Activated T-helper 17 cell treated with anti-CD3 and anti-CD28 coated beads, Interleukin-2, amount 50 U/mL, for 72 hours (primary cell): ENCODE measurements at regions not wholly inside any gene's neighbourhood (a gene's known extent, or its start where the extent isn't known, plus 50 kb on each side); places are given as distances from the start of the nearest gene placed in this dataset.

ENCODE experiments used
- ATAC-seq: fragments of 150-1000 bp; cut with Tn5 transposase; replicated peaks from 2 replicates; pipeline ENCODE4 v1.10.0; 2021; ENCODE audit warnings: mild to moderate bottlenecking, moderate library complexity
- H3K27ac Mint-ChIP-seq: one replicate; pipeline ENCODE4 v1.8.0; 2022; ENCODE audit warnings: mixed read lengths
- H3K27me3 Mint-ChIP-seq: one replicate; pipeline ENCODE4 v1.8.0; 2022; ENCODE audit warnings: mixed read lengths
- H3K36me3 Mint-ChIP-seq: one replicate; pipeline ENCODE4 v1.8.0; 2022; ENCODE audit warnings: low read depth, mild to moderate bottlenecking, mixed read lengths
- H3K4me1 Mint-ChIP-seq: one replicate; pipeline ENCODE4 v1.8.0; 2022; ENCODE audit warnings: mixed read lengths
- H3K4me3 Mint-ChIP-seq: one replicate; pipeline ENCODE4 v1.8.0; 2022; ENCODE audit warnings: mild to moderate bottlenecking, mixed read lengths
- H3K9me3 Mint-ChIP-seq: one replicate; pipeline ENCODE4 v1.8.0; 2022; ENCODE audit warnings: mixed read lengths

- Mint-ChIP-seq H3K4me1 (no peaks in the 10 kb centered on the region), H3K27ac (no peak overlapping the region), H3K9me3 (peaks cover 4% of the 10 kb centered on the region), H3K4me3 (no peak overlapping the region), H3K36me3 (no peaks in the 10 kb centered on the region), H3K27me3 (peaks cover 3% of the 10 kb centered on the region)
- ATAC-seq: no peak
These were observed 601.5 kb upstream of the FANCL start for GRCh38 chr2:58842501-58843155.

GRCh38 chr2:58834404-58834803, 593.3 kb upstream of the FANCL start:
- H3K27me3 Mint-ChIP-seq: no peaks in the 10 kb centered on the region
- H3K27ac Mint-ChIP-seq: no peak overlapping the region
- H3K36me3 Mint-ChIP-seq: no peaks in the 10 kb centered on the region
- H3K4me3 Mint-ChIP-seq: no peak overlapping the region
- H3K9me3 Mint-ChIP-seq: peaks cover 15% of the 10 kb centered on the region
- no peak for ATAC-seq
- H3K4me1 Mint-ChIP-seq: no peaks in the 10 kb centered on the region

DNA sequence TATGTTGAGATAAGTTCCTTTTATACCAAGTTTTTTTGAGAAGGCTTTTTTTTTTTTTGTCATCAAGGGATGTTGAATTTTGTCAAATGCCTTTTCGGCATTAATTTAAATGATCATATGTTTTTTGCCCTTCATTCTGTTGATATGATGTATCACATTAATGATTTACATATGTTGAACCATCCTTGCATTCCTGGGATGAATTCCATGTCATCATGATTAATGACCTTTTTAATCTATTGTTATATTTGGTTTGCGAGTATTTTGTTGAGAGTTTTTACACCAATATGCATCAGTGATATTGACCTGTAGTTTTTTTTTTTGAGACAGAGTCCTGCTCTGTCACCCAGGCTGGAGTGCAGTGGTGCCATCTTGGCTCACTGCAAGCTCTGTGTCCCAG, 585.7 kb upstream of the FANCL start:
- Mint-ChIP-seq H3K4me1 (no peaks in the 10 kb centered on the region), H3K4me3 (no peak overlapping the region), H3K27me3 (no peaks in the 10 kb centered on the region), H3K9me3 (peaks cover 41% of the 10 kb centered on the region), H3K36me3 (no peaks in the 10 kb centered on the region), H3K27ac (no peak overlapping the region)
- no peak for ATAC-seq

GRCh38 chr2:58812771-58813344, 571.7 kb upstream of the FANCL start:
- Mint-ChIP-seq H3K36me3 (no peaks in the 10 kb centered on the region), H3K4me1 (no peaks in the 10 kb centered on the region), H3K9me3 (no peaks in the 10 kb centered on the region), H3K4me3 (no peak overlapping the region), H3K27me3 (no peaks in the 10 kb centered on the region), H3K27ac (no peak overlapping the region)
- ATAC-seq: no peak

DNA sequence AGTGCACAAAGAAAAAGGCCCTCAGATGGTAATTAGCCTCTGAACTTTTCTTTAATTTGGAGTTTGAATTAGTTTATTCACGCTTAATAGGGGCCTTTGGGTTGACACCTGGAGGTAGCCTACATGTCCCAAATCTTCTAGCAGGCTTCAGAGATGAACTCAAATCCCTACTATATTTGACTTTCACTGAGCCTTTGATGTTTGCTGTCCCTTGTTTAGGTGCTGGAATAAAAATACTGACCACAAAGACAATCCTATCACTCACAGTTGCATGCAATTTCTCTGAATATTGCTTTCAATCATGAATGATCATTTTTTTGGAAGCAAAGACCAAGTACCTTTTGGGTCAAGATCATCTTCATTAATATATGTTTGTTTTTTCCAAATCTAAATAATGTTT, 564.0 kb upstream of the FANCL start:
- no peak overlapping the region for H3K4me3 Mint-ChIP-seq
- H3K36me3 Mint-ChIP-seq: no peaks in the 10 kb centered on the region
- H3K9me3 Mint-ChIP-seq: peaks cover 4% of the 10 kb centered on the region
- no peak overlapping the region for H3K27ac Mint-ChIP-seq
- no peaks in the 10 kb centered on the region for H3K4me1 Mint-ChIP-seq
- H3K27me3 Mint-ChIP-seq: no peaks in the 10 kb centered on the region
- no peak for ATAC-seq

DNA sequence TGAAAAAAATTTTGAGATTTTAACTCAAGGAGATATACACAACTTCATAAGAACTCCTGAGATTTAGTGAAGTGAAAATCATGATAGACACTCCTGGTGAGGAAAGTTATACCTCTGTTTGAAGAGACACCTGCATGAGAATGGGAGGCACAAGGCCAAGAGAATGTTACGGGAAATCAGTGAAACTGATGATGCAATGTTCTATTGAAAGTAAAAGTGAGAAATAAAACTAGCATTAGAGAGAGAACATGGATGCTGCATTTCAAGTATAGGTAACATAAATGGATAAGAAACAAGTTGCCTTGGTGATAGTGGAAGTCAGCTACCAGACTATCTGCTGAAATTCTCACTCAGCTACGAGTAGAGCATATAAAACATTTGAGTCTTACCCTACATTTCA, 562.1 kb upstream of the FANCL start:
- no peaks in the 10 kb centered on the region for H3K27me3 Mint-ChIP-seq
- H3K4me1 Mint-ChIP-seq: no peaks in the 10 kb centered on the region
- H3K36me3 Mint-ChIP-seq: no peaks in the 10 kb centered on the region
- no peak overlapping the region for H3K27ac Mint-ChIP-seq
- H3K4me3 Mint-ChIP-seq: no peak overlapping the region
- ATAC-seq: no peak
- peaks cover 4% of the 10 kb centered on the region for H3K9me3 Mint-ChIP-seq

DNA sequence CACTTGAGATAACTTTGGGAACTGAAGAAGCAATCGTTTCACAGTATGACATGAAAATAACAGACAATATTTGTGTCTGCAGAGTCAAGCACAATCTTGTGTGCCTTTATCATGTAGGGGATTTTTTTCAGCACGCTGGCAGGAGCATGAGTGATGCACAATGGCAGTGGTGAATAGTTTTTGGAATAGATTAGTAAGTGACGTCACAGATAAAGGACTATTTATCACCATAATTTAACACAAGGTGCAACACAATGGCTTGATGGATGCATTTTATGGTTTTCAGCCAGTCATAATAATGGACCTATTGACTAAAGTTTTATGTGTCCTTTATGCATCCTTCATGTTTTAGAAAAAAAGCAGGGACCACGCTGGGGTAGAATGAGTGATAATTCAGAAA, 559.8 kb upstream of the FANCL start:
- Mint-ChIP-seq H3K27ac (no peak overlapping the region), H3K9me3 (peaks cover 4% of the 10 kb centered on the region), H3K36me3 (no peaks in the 10 kb centered on the region), H3K4me3 (no peak overlapping the region), H3K4me1 (no peaks in the 10 kb centered on the region), H3K27me3 (no peaks in the 10 kb centered on the region)
- ATAC-seq: no peak

- Mint-ChIP-seq H3K36me3 (no peaks in the 10 kb centered on the region), H3K27ac (no peak overlapping the region)
These were observed 557.6 kb upstream of the FANCL start for GRCh38 chr2:58798676-58799208.

DNA sequence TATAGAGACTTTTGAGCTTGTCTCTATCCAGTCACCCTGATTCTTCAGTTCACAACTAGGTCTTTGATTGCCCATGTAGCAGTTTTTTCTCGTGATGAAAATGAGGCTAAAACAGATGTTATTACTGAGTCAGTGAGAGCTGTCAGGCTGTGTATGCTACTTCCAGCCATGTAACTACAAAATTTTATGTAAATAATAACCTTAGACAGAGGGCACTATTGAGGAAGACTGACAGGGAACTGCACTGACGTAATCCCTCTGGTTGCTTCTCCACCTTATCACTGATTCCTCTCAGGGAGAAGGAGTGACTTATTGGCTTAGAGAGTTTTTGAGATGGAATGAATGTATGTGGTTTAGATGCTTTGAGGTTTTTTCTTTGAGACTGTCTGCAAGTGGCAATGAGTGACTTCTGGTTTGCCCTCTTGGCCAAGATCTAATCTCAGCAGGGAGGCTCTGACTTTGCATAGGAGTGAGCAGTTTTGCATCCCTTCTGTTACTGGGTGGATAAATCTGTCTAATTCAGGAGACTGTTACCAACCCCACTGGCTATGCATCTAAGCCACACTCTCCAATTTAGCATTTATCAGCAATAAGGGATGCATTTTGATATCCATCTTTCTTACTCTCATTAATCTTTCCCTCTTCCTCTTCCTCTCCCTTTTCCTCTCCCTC, 555.2 kb upstream of the FANCL start:
- Mint-ChIP-seq H3K9me3 (no peaks in the 10 kb centered on the region), H3K4me3 (no peak overlapping the region), H3K4me1 (no peaks in the 10 kb centered on the region), H3K27ac (no peak overlapping the region), H3K36me3 (no peaks in the 10 kb centered on the region), H3K27me3 (no peaks in the 10 kb centered on the region)
- ATAC-seq: no peak

More at GRCh38 chr2:58798676-58799208, 557.6 kb upstream of the FANCL start:
- no peak for ATAC-seq
- no peaks in the 10 kb centered on the region for H3K4me1 Mint-ChIP-seq
- H3K4me3 Mint-ChIP-seq: no peak overlapping the region
- H3K27me3 Mint-ChIP-seq: no peaks in the 10 kb centered on the region
- peaks cover 4% of the 10 kb centered on the region for H3K9me3 Mint-ChIP-seq

DNA sequence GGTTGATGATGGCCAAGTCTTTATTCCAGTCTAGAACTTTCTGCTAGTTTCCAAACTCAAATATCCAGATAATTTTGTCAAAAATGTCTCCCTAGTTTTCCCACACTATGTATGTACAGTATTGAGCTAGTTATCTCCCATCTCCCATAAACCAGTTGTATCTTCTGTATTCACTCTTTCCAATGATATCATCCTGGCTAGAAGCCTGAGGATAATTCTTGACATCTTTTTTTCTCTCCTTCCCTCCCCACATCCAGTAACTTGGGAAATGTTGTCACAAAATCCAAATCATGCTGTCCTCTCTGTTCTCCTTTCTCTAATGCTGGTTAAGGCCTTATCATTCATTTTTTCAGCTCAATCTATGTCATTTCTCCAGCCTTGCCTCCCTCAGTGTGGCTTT, 553.8 kb upstream of the FANCL start:
- Mint-ChIP-seq H3K4me3 (no peak overlapping the region), H3K27me3 (no peaks in the 10 kb centered on the region), H3K36me3 (no peaks in the 10 kb centered on the region), H3K9me3 (no peaks in the 10 kb centered on the region), H3K27ac (no peak overlapping the region), H3K4me1 (no peaks in the 10 kb centered on the region)
- no peak for ATAC-seq

DNA sequence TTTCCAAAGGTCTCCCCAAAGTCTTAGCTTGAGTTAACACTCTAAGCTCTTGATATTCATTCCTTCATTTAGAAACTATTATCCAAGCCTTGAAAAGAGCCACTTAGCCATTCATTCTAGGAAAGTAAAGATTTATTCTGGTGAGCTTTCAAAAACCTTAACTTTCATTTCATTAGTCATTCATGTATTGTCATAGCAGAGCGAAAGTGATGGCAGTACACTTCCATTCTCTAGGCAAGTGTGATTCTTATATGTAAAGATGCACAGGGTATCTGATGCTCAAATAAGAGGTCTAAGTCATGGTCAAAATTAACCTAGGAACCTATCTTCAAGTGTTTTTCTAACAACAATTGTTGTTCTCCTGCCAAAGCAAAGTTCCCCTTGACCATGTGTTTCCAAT, 553.0 kb upstream of the FANCL start:
- H3K27me3 Mint-ChIP-seq: no peaks in the 10 kb centered on the region
- no peak for ATAC-seq

GRCh38 chr2:58788402-58788801, 547.3 kb upstream of the FANCL start:
- Mint-ChIP-seq H3K4me3 (no peak overlapping the region), H3K27ac (no peak overlapping the region), H3K36me3 (no peaks in the 10 kb centered on the region), H3K4me1 (no peaks in the 10 kb centered on the region), H3K9me3 (peaks cover 4% of the 10 kb centered on the region), H3K27me3 (no peaks in the 10 kb centered on the region)
- ATAC-seq: no peak

More for the DNA sequence above, 553.0 kb upstream of the FANCL start:
- H3K27ac Mint-ChIP-seq: no peak overlapping the region
- no peaks in the 10 kb centered on the region for H3K4me1 Mint-ChIP-seq
- H3K36me3 Mint-ChIP-seq: no peaks in the 10 kb centered on the region
- H3K9me3 Mint-ChIP-seq: no peaks in the 10 kb centered on the region
- H3K4me3 Mint-ChIP-seq: no peak overlapping the region

GRCh38 chr2:58770846-58771245, 529.7 kb upstream of the FANCL start:
- no peak overlapping the region for H3K27ac Mint-ChIP-seq
- peaks cover 12% of the 10 kb centered on the region for H3K27me3 Mint-ChIP-seq
- no peak overlapping the region for H3K4me3 Mint-ChIP-seq
- peaks cover 3% of the 10 kb centered on the region for H3K9me3 Mint-ChIP-seq
- no peaks in the 10 kb centered on the region for H3K4me1 Mint-ChIP-seq
- no peak for ATAC-seq
- H3K36me3 Mint-ChIP-seq: no peaks in the 10 kb centered on the region

DNA sequence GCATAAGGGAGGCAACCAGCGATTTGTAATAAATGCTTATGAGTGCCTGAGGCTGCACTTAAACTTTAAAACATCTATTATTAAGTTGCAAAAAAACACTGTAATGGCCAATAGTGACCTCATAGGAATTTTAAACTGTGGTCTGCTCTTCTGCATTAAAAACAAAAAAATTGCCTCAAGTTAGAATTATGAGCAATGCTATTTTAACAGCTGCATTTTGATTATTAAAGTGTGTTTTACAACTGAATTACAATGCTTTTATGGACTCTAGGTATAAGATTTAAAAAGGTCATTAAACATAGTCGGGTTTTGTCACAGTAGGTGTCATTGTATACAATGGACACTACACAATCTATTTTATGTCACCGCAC, 528.7 kb upstream of the FANCL start:
- ATAC-seq: no peak
- Mint-ChIP-seq H3K27ac (no peak overlapping the region), H3K27me3 (peaks cover 8% of the 10 kb centered on the region), H3K9me3 (peaks cover 2% of the 10 kb centered on the region), H3K4me3 (no peak overlapping the region), H3K4me1 (no peaks in the 10 kb centered on the region), H3K36me3 (no peaks in the 10 kb centered on the region)
